GM10248 (cell line): ENCODE measurements at regions not wholly inside any gene's neighbourhood (a gene's known extent, or its start where the extent isn't known, plus 50 kb on each side); places are given as distances from the start of the nearest gene placed in this dataset.

ENCODE experiments used
- CTCF ChIA-PET: fragments of 300-600 bp; sonication (Branson Sonifier 250); formaldehyde crosslinking; extraction: SDS; loops from one replicate; lab custom pipeline; 2021; ENCODE audit warnings: antibody characterized with exemption; lab: Yijun Ruan, JAX
- POLR2A ChIA-PET: fragments of 350-650 bp; sonication (Branson Sonifier 250); formaldehyde crosslinking; extraction: SDS; loops from one replicate; lab custom pipeline; 2020; ENCODE audit warnings: antibody characterized with exemption; lab: Yijun Ruan, JAX
- DNase-seq: peaks from one replicate; pipeline ENCODE4 v3.0.0; 2012; ENCODE audit errors: extremely low spot score
- CTCF ChIP-seq: IDR thresholded peaks from 2 replicates; pipeline ENCODE4 v1.5.1; 2012; ENCODE audit warnings: mild to moderate bottlenecking, low read depth; ENCODE audit errors: extremely low read depth, missing control alignments, control extremely low read depth

GRCh38 chr2:152283392-152283791 is 51.6 kb upstream of the FMNL2 start:
- DNase-seq: no peak
- TF ChIP-seq CTCF: no peak
- ChIA-PET CTCF (interaction anchor here (1.0 to 2.6 kb wide), 2 partner anchors 10 to 72 kb away, joined by 3 to 8 read pairs; no protein-coding TSS in a partner anchor), POLR2A (no interaction called here)

GRCh38 chr2:152284398-152284797 is 50.6 kb upstream of the FMNL2 start:
- DNase-seq: no peak
- TF ChIP-seq CTCF: no peak
- ChIA-PET CTCF (no interaction called here), POLR2A (no interaction called here)
